ENCODE measurements at regions not wholly inside any gene's neighbourhood (a gene's known extent, or its start where the extent isn't known, plus 50 kb on each side); places are given as distances from the start of the nearest gene placed in this dataset.

- H3K4me1 ChIP-seq (ENCODE audit: control insufficient read depth, insufficient read depth, low read length) = no peaks in the 10 kb centered on the region
- H3K4me3 ChIP-seq = no peak overlapping the region
- no peak overlapping the region for H3K27ac ChIP-seq (ENCODE audit: control insufficient read depth, insufficient read depth)
- H3K27me3 ChIP-seq (replicated peaks in 1 of 2; ENCODE audit: control insufficient read depth in 2 of 2, insufficient read depth in 2 of 2, low read length in 1 of 2) = no peaks in the 10 kb centered on the region
- H3K36me3 ChIP-seq (ENCODE audit: control insufficient read depth in 2 of 2, insufficient read depth in 2 of 2, low read length in 1 of 2) = no peaks in the 10 kb centered on the region
- no peaks in the 10 kb centered on the region for H3K79me2 ChIP-seq (ENCODE audit: control insufficient read depth, insufficient read depth, low read length)
- ATAC-seq (0 out of 3 replicates have a peak, but pooled peaks have one; percentile 15), FAIRE-seq (no peak), DNase-seq (ENCODE audit: low read depth, low spot score) (no peak)
- H4K20me1 ChIP-seq (ENCODE audit: control insufficient read depth, insufficient read depth) = no peaks in the 10 kb centered on the region
- intact Hi-C loops (cut with micrococcal nuclease; ENCODE audit: unreplicated experiment) (no loop called here), in situ Hi-C loops (cut with MboI) (no loop called here)
- ChIA-PET SMC1A (ENCODE audit: uncharacterized antibody, unreplicated experiment) (interaction anchor here (1.4 to 2.6 kb wide), 5 partner anchors 8 to 49 kb away, joined by 4 to 13 read pairs (median 8); no protein-coding TSS in a partner anchor), POLR2A (interaction anchor here (0.5 kb wide), 1 partner anchor 14 kb away, joined by 5 read pairs; no protein-coding TSS in a partner anchor), CTCF (interaction anchor here (1.1 to 3.6 kb wide), 8 partner anchors 20 to 244 kb away, joined by 3 to 18 read pairs (median 4); no protein-coding TSS in a partner anchor), RAD21 (ENCODE audit: unreplicated experiment) (interaction anchor here (1.0 to 4.6 kb wide), 4 partner anchors 15 to 49 kb away, joined by 3 to 21 read pairs (median 12); no protein-coding TSS in a partner anchor)
- no peaks in the 10 kb centered on the region for H3K9me3 ChIP-seq (replicated peaks; ENCODE audit: control insufficient read depth, insufficient read depth, low read length)
- H3K9ac ChIP-seq (ENCODE audit: control insufficient read depth, insufficient read depth, low read length) = no peak overlapping the region
- no peak overlapping the region for H2AFZ ChIP-seq (ENCODE audit: control insufficient read depth, low read depth, low read length)
- TF ChIP-seq CBX3 (IDR thresholded peaks at IDR 0.05; ENCODE audit: borderline replicate concordance, low read depth) = no peak
- no peak for TF ChIP-seq NBN (IDR thresholded peaks at IDR 0.05)
- WGBS (ENCODE audit: insufficient coverage, insufficient replicate concordance, low lambda C conversion rate, missing lambda C conversion rate) = 21% methylated on average over 4 of the region's 4 CpGs
- no peak overlapping the region for H3K4me2 ChIP-seq (ENCODE audit: control insufficient read depth, insufficient read depth)
- BruUV-seq (replicated peaks) = no TSS peak
Measured at GRCh38 chrX:115960440-115961084, 210.0 kb upstream of the AGTR2 start.

- in situ Hi-C loops (cut with MboI) = no loop called here
- BruUV-seq (replicated peaks) = no TSS peak
- intact Hi-C loops (cut with micrococcal nuclease; ENCODE audit: unreplicated experiment) = no loop called here
- Histone ChIP-seq H3K9ac (ENCODE audit: control insufficient read depth, insufficient read depth, low read length) (no peak overlapping the region), H4K20me1 (ENCODE audit: control insufficient read depth, insufficient read depth) (no peaks in the 10 kb centered on the region), H3K27me3 (replicated peaks in 1 of 2; ENCODE audit: control insufficient read depth in 2 of 2, insufficient read depth in 2 of 2, low read length in 1 of 2) (no peaks in the 10 kb centered on the region; a peak in 1 of 4 replicates), H3K36me3 (ENCODE audit: control insufficient read depth in 2 of 2, insufficient read depth in 2 of 2, low read length in 1 of 2) (no peaks in the 10 kb centered on the region), H2AFZ (ENCODE audit: control insufficient read depth, low read depth, low read length) (no peak overlapping the region), H3K27ac (ENCODE audit: control insufficient read depth, insufficient read depth) (no peak overlapping the region), H3K9me3 (replicated peaks; ENCODE audit: control insufficient read depth, insufficient read depth, low read length) (no peaks in the 10 kb centered on the region; the same call in 2 of the 3 replicates), H3K4me1 (ENCODE audit: control insufficient read depth, insufficient read depth, low read length) (no peaks in the 10 kb centered on the region), H3K4me2 (ENCODE audit: control insufficient read depth, insufficient read depth) (no peak overlapping the region), H3K79me2 (ENCODE audit: control insufficient read depth, insufficient read depth, low read length) (no peaks in the 10 kb centered on the region), H3K4me3 (no peak overlapping the region)
- FAIRE-seq (no peak), ATAC-seq (peak; percentile 26), DNase-seq (ENCODE audit: low read depth, low spot score) (no peak)
- ChIA-PET RAD21 (ENCODE audit: unreplicated experiment) (interaction anchor here (1.2 kb wide), 1 partner anchor 27 kb away, joined by 4 read pairs; no protein-coding TSS in a partner anchor), POLR2A (no interaction called here), SMC1A (ENCODE audit: uncharacterized antibody, unreplicated experiment) (interaction anchor here (0.6 kb wide), 1 partner anchor 10 kb away, joined by 3 read pairs; no protein-coding TSS in a partner anchor), CTCF (no interaction called here)
- TF ChIP-seq POLR2AphosphoS2 (IDR thresholded peaks at IDR 0.05; ENCODE audit: low read depth, low read length) (no peak), CEBPZ (IDR thresholded peaks at IDR 0.05; ENCODE audit: low read depth, low read length) (no peak), NRF1 (conservative IDR thresholded peaks at IDR 0.05; ENCODE audit: low read depth, low read length) (no peak), ZBTB33 (IDR thresholded peaks at IDR 0.05) (peak; percentile 54; the same call in 1 of the 2 replicates), MLLT1 (IDR thresholded peaks at IDR 0.05) (peak; percentile 93)
- 64% methylated on average over 11 of the region's 11 CpGs for WGBS (ENCODE audit: insufficient coverage, insufficient replicate concordance, low lambda C conversion rate, missing lambda C conversion rate)
Measured at GRCh38 chrX:115966920-115967319, 203.6 kb upstream of the AGTR2 start.

All from GM12878 (cell line).